ENCODE measurements at regions not wholly inside any gene's neighbourhood (a gene's known extent, or its start where the extent isn't known, plus 50 kb on each side); places are given as distances from the start of the nearest gene placed in this dataset.
"Not testable (repeated sequence)": the region's sequence is repeated elsewhere in the genome, so short reads cannot be mapped to it uniquely, and the experiment has no call there.

- no peaks in the 10 kb centered on the region for H3K9me3 Mint-ChIP-seq (ENCODE audit: unreplicated experiment)
- H3K4me1 Mint-ChIP-seq (ENCODE audit: unreplicated experiment) = peaks cover 21% of the 10 kb centered on the region
- TF ChIP-seq, protein P1, sequence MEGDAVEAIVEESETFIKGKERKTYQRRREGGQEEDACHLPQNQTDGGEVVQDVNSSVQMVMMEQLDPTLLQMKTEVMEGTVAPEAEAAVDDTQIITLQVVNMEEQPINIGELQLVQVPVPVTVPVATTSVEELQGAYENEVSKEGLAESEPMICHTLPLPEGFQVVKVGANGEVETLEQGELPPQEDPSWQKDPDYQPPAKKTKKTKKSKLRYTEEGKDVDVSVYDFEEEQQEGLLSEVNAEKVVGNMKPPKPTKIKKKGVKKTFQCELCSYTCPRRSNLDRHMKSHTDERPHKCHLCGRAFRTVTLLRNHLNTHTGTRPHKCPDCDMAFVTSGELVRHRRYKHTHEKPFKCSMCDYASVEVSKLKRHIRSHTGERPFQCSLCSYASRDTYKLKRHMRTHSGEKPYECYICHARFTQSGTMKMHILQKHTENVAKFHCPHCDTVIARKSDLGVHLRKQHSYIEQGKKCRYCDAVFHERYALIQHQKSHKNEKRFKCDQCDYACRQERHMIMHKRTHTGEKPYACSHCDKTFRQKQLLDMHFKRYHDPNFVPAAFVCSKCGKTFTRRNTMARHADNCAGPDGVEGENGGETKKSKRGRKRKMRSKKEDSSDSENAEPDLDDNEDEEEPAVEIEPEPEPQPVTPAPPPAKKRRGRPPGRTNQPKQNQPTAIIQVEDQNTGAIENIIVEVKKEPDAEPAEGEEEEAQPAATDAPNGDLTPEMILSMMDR (IDR thresholded peaks at IDR 0.05; ENCODE audit: unreplicated experiment) = no peak
- H3K27me3 Mint-ChIP-seq (ENCODE audit: unreplicated experiment) = peaks cover 15% of the 10 kb centered on the region
- no peaks in the 10 kb centered on the region for H3K36me3 Mint-ChIP-seq (ENCODE audit: low read depth, unreplicated experiment)
- no peak for DNase-seq (ENCODE audit: low spot score)
- H3K27ac Mint-ChIP-seq (ENCODE audit: unreplicated experiment) = no peak overlapping the region
- H3K4me3 Mint-ChIP-seq (ENCODE audit: unreplicated experiment) = no peak overlapping the region
These were observed 100.1 kb downstream of the HFE start for GRCh38 chr6:26187292-26187691.

GRCh38 chr6:26187981-26188635, 100.9 kb downstream of the HFE start:
- Mint-ChIP-seq H3K4me1 (ENCODE audit: unreplicated experiment) (peaks cover 21% of the 10 kb centered on the region), H3K27me3 (ENCODE audit: unreplicated experiment) (peaks cover 15% of the 10 kb centered on the region)

GRCh38 chr6:26191512-26191911, 104.3 kb downstream of the HFE start:
- not testable (repeated sequence) for H3K36me3 Mint-ChIP-seq (ENCODE audit: low read depth, unreplicated experiment); H3K27ac Mint-ChIP-seq (ENCODE audit: unreplicated experiment); H3K4me3 Mint-ChIP-seq (ENCODE audit: unreplicated experiment); H3K9me3 Mint-ChIP-seq (ENCODE audit: unreplicated experiment); DNase-seq (ENCODE audit: low spot score)
- Mint-ChIP-seq H3K4me1 (ENCODE audit: unreplicated experiment) (peaks cover 24% of the 10 kb centered on the region), H3K27me3 (ENCODE audit: unreplicated experiment) (peaks cover 17% of the 10 kb centered on the region)

More at GRCh38 chr6:26187981-26188635, 100.9 kb downstream of the HFE start:
- H3K36me3 Mint-ChIP-seq (ENCODE audit: low read depth, unreplicated experiment) = no peaks in the 10 kb centered on the region
- DNase-seq (ENCODE audit: low spot score) = no peak
- H3K27ac Mint-ChIP-seq (ENCODE audit: unreplicated experiment) = peak overlapping the region; percentile 94
- no peaks in the 10 kb centered on the region for H3K9me3 Mint-ChIP-seq (ENCODE audit: unreplicated experiment)
- H3K4me3 Mint-ChIP-seq (ENCODE audit: unreplicated experiment) = peak overlapping the region; percentile 91
- TF ChIP-seq, protein P1 (IDR thresholded peaks at IDR 0.05; ENCODE audit: unreplicated experiment) = no peak

- H3K27ac Mint-ChIP-seq (ENCODE audit: unreplicated experiment) = peak overlapping the region; percentile 95
- H3K4me1 Mint-ChIP-seq (ENCODE audit: unreplicated experiment) = peaks cover 21% of the 10 kb centered on the region
- H3K36me3 Mint-ChIP-seq (ENCODE audit: low read depth, unreplicated experiment) = no peaks in the 10 kb centered on the region
- DNase-seq (ENCODE audit: low spot score) = no peak
- no peak overlapping the region for H3K4me3 Mint-ChIP-seq (ENCODE audit: unreplicated experiment)
- no peaks in the 10 kb centered on the region for H3K9me3 Mint-ChIP-seq (ENCODE audit: unreplicated experiment)
- peaks cover 10% of the 10 kb centered on the region for H3K27me3 Mint-ChIP-seq (ENCODE audit: unreplicated experiment)
- TF ChIP-seq, protein P1 (IDR thresholded peaks at IDR 0.05; ENCODE audit: unreplicated experiment) = no peak
These were observed 106.5 kb downstream of the HFE start for GRCh38 chr6:26193467-26194328.

DNA sequence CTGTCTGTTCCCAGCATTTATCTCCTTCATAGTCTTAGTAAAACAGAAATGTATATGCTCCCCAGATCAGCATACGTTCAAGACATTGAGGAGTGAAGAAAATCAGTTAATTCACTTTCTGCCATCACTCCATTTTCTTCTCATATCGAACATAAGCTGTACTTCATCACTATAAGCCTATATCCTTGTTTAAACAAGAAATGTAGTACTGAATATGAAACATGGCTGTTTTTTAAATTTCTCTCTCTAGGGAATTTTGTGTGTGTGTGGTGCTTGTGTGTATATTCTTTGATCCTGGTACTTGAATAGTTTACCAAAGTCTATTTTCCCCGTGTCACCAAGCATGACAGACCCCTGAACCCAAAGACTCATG, 107.1 kb downstream of the HFE start:
- Mint-ChIP-seq H3K36me3 (ENCODE audit: low read depth, unreplicated experiment) (no peaks in the 10 kb centered on the region), H3K9me3 (ENCODE audit: unreplicated experiment) (no peaks in the 10 kb centered on the region), H3K4me1 (ENCODE audit: unreplicated experiment) (peaks cover 21% of the 10 kb centered on the region), H3K4me3 (ENCODE audit: unreplicated experiment) (no peak overlapping the region), H3K27me3 (ENCODE audit: unreplicated experiment) (peaks cover 6% of the 10 kb centered on the region), H3K27ac (ENCODE audit: unreplicated experiment) (peak overlapping the region; percentile 95)
- DNase-seq (ENCODE audit: low spot score) = no peak
- TF ChIP-seq, protein P1 (IDR thresholded peaks at IDR 0.05; ENCODE audit: unreplicated experiment) = no peak
